H1 (cell line): ENCODE measurements at regions not wholly inside any gene's neighbourhood (a gene's known extent, or its start where the extent isn't known, plus 50 kb on each side); places are given as distances from the start of the nearest gene placed in this dataset.

ENCODE experiments used
- CTCF ChIP-seq, 3 experiments: IDR thresholded peaks; 1 replicate in 2 of 3; 2 replicates in 1 of 3; pipeline versions ENCODE4 v1.5.1 to v1.6.1; 2011; ENCODE audit warnings: low read length in 3 of 3, mild to moderate bottlenecking in 3 of 3, inconsistent platforms in 2 of 3, low read depth in 1 of 3, moderate library complexity in 1 of 3; ENCODE audit not compliant: insufficient read depth in 1 of 3; ENCODE audit errors: control extremely low read depth in 1 of 3
- MAFK ChIP-seq: IDR thresholded peaks from 2 replicates; pipeline ENCODE4 v1.6.1; 2012; ENCODE audit warnings: low read depth, mild to moderate bottlenecking, improper control_type of control experiment, low read length
- POU5F1 ChIP-seq: IDR thresholded peaks from 2 replicates; pipeline ENCODE4 v1.6.1; 2011; ENCODE audit warnings: low read depth, mild to moderate bottlenecking, low read length, moderate library complexity
- RAD21 ChIP-seq, 2 experiments: IDR thresholded peaks in 1 of 2; conservative IDR thresholded peaks in 1 of 2; 2 replicates each; pipeline ENCODE4 v1.6.1; 2011; ENCODE audit warnings: low read depth in 2 of 2, low read length in 2 of 2, improper control_type of control experiment in 1 of 2, inconsistent platforms in 1 of 2, mild to moderate bottlenecking in 1 of 2, moderate library complexity in 1 of 2
- YY1 ChIP-seq: IDR thresholded peaks from 2 replicates; pipeline ENCODE4 v1.6.1; 2011; ENCODE audit warnings: low read depth, mild to moderate bottlenecking, low read length

GRCh38 chr13:62908321-62908720, 1492.7 kb upstream of the PCDH20 start (continued):
- no peak for TF ChIP-seq CTCF (IDR thresholded peaks at IDR 0.05; ENCODE audit: control extremely low read depth in 1 of 3, insufficient read depth in 1 of 3, low read depth in 1 of 3, low read length in 3 of 3)
- no peak for TF ChIP-seq RAD21 (IDR thresholded peaks at IDR 0.05 in 1 of 2, conservative IDR thresholded peaks at IDR 0.05 in 1 of 2; ENCODE audit: low read depth in 2 of 2, low read length in 2 of 2)
- no peak for TF ChIP-seq POU5F1
- TF ChIP-seq MAFK: no peak
- TF ChIP-seq YY1: no peak
